Type B pancreatic cell (in vitro differentiated cells): ENCODE measurements at regions not wholly inside any gene's neighbourhood (a gene's known extent, or its start where the extent isn't known, plus 50 kb on each side); places are given as distances from the start of the nearest gene placed in this dataset.

ENCODE experiments used
- DNase-seq: peaks from one replicate; pipeline ENCODE4 v3.0.0; 2021; ENCODE audit warnings: mixed read lengths; ENCODE audit not compliant: unreplicated experiment; ENCODE audit errors: extremely low spot score
- H3K27ac Mint-ChIP-seq: 2 replicates; pipeline ENCODE4 v1.8.0; 2021; ENCODE audit warnings: mild to moderate bottlenecking, mixed read lengths
- H3K27me3 Mint-ChIP-seq: 2 replicates; pipeline ENCODE4 v1.8.0; 2021; ENCODE audit warnings: mixed read lengths
- H3K36me3 Mint-ChIP-seq: 2 replicates; pipeline ENCODE4 v1.8.0; 2021; ENCODE audit warnings: mixed read lengths
- H3K4me1 Mint-ChIP-seq: one replicate; pipeline ENCODE4 v1.8.0; 2021; ENCODE audit warnings: mixed read lengths; ENCODE audit not compliant: unreplicated experiment
- H3K4me3 Mint-ChIP-seq: 2 replicates; pipeline ENCODE4 v1.8.0; 2021; ENCODE audit warnings: mild to moderate bottlenecking, mixed read lengths
- H3K9me3 Mint-ChIP-seq: 2 replicates; pipeline ENCODE4 v1.8.0; 2021; ENCODE audit warnings: mixed read lengths
- CTCF ChIP-seq: fragments of 200-600 bp; sonication (generic); conservative IDR thresholded peaks from 2 replicates; pipeline ENCODE4 v1.5.0; 2021; ENCODE audit warnings: antibody characterized with exemption, mild to moderate bottlenecking

- H3K9me3 Mint-ChIP-seq, result no peaks in the 10 kb centered on the region
- H3K36me3 Mint-ChIP-seq, result no peaks in the 10 kb centered on the region
- no peaks in the 10 kb centered on the region for H3K27me3 Mint-ChIP-seq
- peaks cover 8% of the 10 kb centered on the region for H3K4me1 Mint-ChIP-seq
- no peak for TF ChIP-seq CTCF
- no peak overlapping the region for H3K4me3 Mint-ChIP-seq
- no peak overlapping the region for H3K27ac Mint-ChIP-seq
- DNase-seq, result no peak
These were observed 91.6 kb upstream of the CXCL12 start for GRCh38 chr10:44476409-44477045.

- H3K36me3 Mint-ChIP-seq, result no peaks in the 10 kb centered on the region
- H3K4me3 Mint-ChIP-seq, result no peak overlapping the region
- H3K27ac Mint-ChIP-seq, result no peak overlapping the region
- H3K4me1 Mint-ChIP-seq, result peaks cover 8% of the 10 kb centered on the region
- TF ChIP-seq CTCF, result no peak
- H3K9me3 Mint-ChIP-seq, result no peaks in the 10 kb centered on the region
- no peaks in the 10 kb centered on the region for H3K27me3 Mint-ChIP-seq
- DNase-seq, result no peak
These were observed 92.1 kb upstream of the CXCL12 start for GRCh38 chr10:44477046-44477425.

GRCh38 chr10:44478040-44478439 lies 93.1 kb upstream of the CXCL12 start:
- no peaks in the 10 kb centered on the region for H3K9me3 Mint-ChIP-seq
- no peak overlapping the region for H3K4me3 Mint-ChIP-seq
- no peak for DNase-seq
- H3K36me3 Mint-ChIP-seq, result no peaks in the 10 kb centered on the region
- no peaks in the 10 kb centered on the region for H3K27me3 Mint-ChIP-seq
- TF ChIP-seq CTCF, result no peak
- H3K4me1 Mint-ChIP-seq, result peaks cover 8% of the 10 kb centered on the region
- H3K27ac Mint-ChIP-seq, result no peak overlapping the region

GRCh38 chr10:44478876-44479705 lies 94.2 kb upstream of the CXCL12 start:
- no peak for TF ChIP-seq CTCF
- Mint-ChIP-seq H3K9me3 (no peaks in the 10 kb centered on the region), H3K4me1 (peaks cover 8% of the 10 kb centered on the region), H3K27ac (no peak overlapping the region), H3K4me3 (no peak overlapping the region), H3K36me3 (no peaks in the 10 kb centered on the region), H3K27me3 (no peaks in the 10 kb centered on the region)
- DNase-seq, result no peak

- no peak for DNase-seq
- H3K9me3 Mint-ChIP-seq, result peaks cover 5% of the 10 kb centered on the region
- no peaks in the 10 kb centered on the region for H3K36me3 Mint-ChIP-seq
- no peak for TF ChIP-seq CTCF
- H3K27me3 Mint-ChIP-seq, result peaks cover 3% of the 10 kb centered on the region
- H3K27ac Mint-ChIP-seq, result no peak overlapping the region
- H3K4me1 Mint-ChIP-seq, result no peaks in the 10 kb centered on the region
- no peak overlapping the region for H3K4me3 Mint-ChIP-seq
These were observed 107.8 kb upstream of the CXCL12 start for GRCh38 chr10:44492678-44493077.
